ENCODE measurements at regions not wholly inside any gene's neighbourhood (a gene's known extent, or its start where the extent isn't known, plus 50 kb on each side); places are given as distances from the start of the nearest gene placed in this dataset.

- no peaks in the 10 kb centered on the region for H3K4me1 ChIP-seq (ENCODE audit: control insufficient read depth, extremely low read depth, insufficient read depth, low read length)
- no peak overlapping the region for H3K27ac ChIP-seq (ENCODE audit: insufficient read depth, low read length)
- no peaks in the 10 kb centered on the region for H3K79me2 ChIP-seq (ENCODE audit: control insufficient read depth, insufficient read depth, low read length)
- DNase-seq (ENCODE audit: low read depth in 2 of 2), result no peak
- H3K4me2 ChIP-seq (ENCODE audit: extremely low read depth, insufficient read depth, low read length), result no peak overlapping the region
- no peaks in the 10 kb centered on the region for H4K20me1 ChIP-seq (ENCODE audit: control insufficient read depth, extremely low read depth, insufficient read depth, low read length)
- no peaks in the 10 kb centered on the region for H3K36me3 ChIP-seq (ENCODE audit: control insufficient read depth, insufficient read depth, low read length)
- no peaks in the 10 kb centered on the region for H3K27me3 ChIP-seq (ENCODE audit: control insufficient read depth, insufficient read depth, low read length)
- no peak overlapping the region for H3K4me3 ChIP-seq (replicated peaks in 1 of 4; ENCODE audit: control extremely low read depth in 1 of 4, insufficient read depth in 1 of 4, low read depth in 3 of 4, low read length in 4 of 4)
- no peak overlapping the region for H3K9ac ChIP-seq (ENCODE audit: insufficient read depth, low read length)
- H3K9me3 ChIP-seq (ENCODE audit: control insufficient read depth, insufficient read depth, low read depth, low read length), result no peaks in the 10 kb centered on the region
- TF ChIP-seq CTCF (conservative IDR thresholded peaks at IDR 0.05 in 1 of 2, IDR thresholded peaks at IDR 0.05 in 1 of 2; ENCODE audit: low read depth in 1 of 2, low read length in 2 of 2), result no peak
- TF ChIP-seq EZH2 (IDR thresholded peaks at IDR 0.05; ENCODE audit: low read length, missing control alignments), result no peak
- H2AFZ ChIP-seq (ENCODE audit: low read length), result no peak overlapping the region
These were observed 72.2 kb upstream of the OTOS start for GRCh38 chr2:240212425-240213225.

DNA sequence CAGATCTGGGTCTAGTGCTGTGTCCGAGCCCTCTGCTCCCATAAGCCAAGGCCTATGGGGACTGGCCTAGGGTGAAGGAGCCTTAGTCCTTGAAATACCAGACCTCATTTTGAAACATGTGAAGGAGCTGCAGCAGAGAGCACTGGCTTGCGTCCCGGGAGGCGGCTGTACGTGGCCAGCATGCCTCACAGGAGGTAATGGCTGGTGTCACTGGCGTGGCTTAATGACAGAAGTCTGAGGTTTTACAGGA is 72.7 kb upstream of the OTOS start:
- H3K27me3 ChIP-seq (ENCODE audit: control insufficient read depth, insufficient read depth, low read length), result no peaks in the 10 kb centered on the region
- H3K36me3 ChIP-seq (ENCODE audit: control insufficient read depth, insufficient read depth, low read length), result no peaks in the 10 kb centered on the region
- no peak overlapping the region for H3K9ac ChIP-seq (ENCODE audit: insufficient read depth, low read length)
- no peaks in the 10 kb centered on the region for H3K9me3 ChIP-seq (ENCODE audit: control insufficient read depth, insufficient read depth, low read depth, low read length)
- no peak overlapping the region for H3K4me2 ChIP-seq (ENCODE audit: extremely low read depth, insufficient read depth, low read length)
- no peak for DNase-seq (ENCODE audit: low read depth in 2 of 2)
- H3K4me3 ChIP-seq (replicated peaks in 1 of 4; ENCODE audit: control extremely low read depth in 1 of 4, insufficient read depth in 1 of 4, low read depth in 3 of 4, low read length in 4 of 4), result no peak overlapping the region
- no peaks in the 10 kb centered on the region for H3K79me2 ChIP-seq (ENCODE audit: control insufficient read depth, insufficient read depth, low read length)
- no peak overlapping the region for H2AFZ ChIP-seq (ENCODE audit: low read length)
- H4K20me1 ChIP-seq (ENCODE audit: control insufficient read depth, extremely low read depth, insufficient read depth, low read length), result no peaks in the 10 kb centered on the region
- TF ChIP-seq CTCF (conservative IDR thresholded peaks at IDR 0.05 in 1 of 2, IDR thresholded peaks at IDR 0.05 in 1 of 2; ENCODE audit: low read depth in 1 of 2, low read length in 2 of 2), result no peak
- no peak for TF ChIP-seq EZH2 (IDR thresholded peaks at IDR 0.05; ENCODE audit: low read length, missing control alignments)
- H3K4me1 ChIP-seq (ENCODE audit: control insufficient read depth, extremely low read depth, insufficient read depth, low read length), result no peaks in the 10 kb centered on the region
- no peak overlapping the region for H3K27ac ChIP-seq (ENCODE audit: insufficient read depth, low read length)

DNA sequence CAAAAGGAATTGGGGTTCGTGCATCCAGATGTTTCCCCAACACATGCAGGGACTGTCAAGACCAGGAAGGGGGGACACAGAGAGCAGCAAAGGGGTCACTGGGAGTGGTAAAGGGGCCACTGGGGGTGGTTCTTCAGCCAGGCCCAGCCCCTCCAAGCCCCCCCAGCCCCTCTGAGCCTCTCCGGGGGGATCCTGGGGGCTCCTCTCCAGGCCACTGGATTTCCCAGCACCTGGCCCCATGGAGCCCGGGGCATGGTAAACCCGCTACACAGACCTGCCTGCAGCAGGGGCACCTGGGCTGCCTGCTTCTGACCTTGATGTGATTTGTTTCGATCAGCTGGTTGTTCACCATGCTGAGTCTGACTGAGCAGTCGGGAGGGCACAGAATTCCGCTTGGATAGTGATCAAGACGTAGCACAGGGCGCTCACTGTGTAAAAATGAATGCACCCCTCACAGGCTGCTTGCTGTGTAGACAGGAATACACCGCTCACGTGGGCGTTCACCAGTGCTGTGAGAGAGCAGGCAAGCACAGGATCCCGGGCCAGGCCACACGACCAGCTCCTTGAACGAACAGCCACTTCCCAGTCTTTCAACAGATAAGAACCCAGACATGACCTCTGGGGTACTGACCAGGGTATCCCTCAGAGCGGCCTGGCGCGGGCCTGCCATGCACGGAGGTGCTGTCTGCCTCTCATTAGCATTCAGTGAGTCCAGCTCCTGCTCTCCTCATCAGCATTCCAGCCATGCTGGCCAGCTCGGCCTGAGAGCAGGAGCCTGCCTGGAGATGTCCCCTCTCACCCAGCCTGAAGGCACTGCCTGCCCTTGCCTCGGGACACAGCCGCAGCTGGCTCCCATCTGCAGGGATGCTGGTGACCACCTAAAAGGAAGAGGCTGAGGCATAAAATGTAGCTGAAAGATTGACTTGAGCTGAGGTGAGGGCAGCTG is 73.3 kb upstream of the OTOS start:
- TF ChIP-seq EZH2 (IDR thresholded peaks at IDR 0.05; ENCODE audit: low read length, missing control alignments) (no peak), CTCF (conservative IDR thresholded peaks at IDR 0.05 in 1 of 2, IDR thresholded peaks at IDR 0.05 in 1 of 2; ENCODE audit: low read depth in 1 of 2, low read length in 2 of 2) (no peak)

More for the DNA sequence above, 73.3 kb upstream of the OTOS start:
- Histone ChIP-seq H2AFZ (ENCODE audit: low read length) (no peak overlapping the region), H3K79me2 (ENCODE audit: control insufficient read depth, insufficient read depth, low read length) (no peaks in the 10 kb centered on the region), H3K27me3 (ENCODE audit: control insufficient read depth, insufficient read depth, low read length) (no peaks in the 10 kb centered on the region), H3K4me3 (replicated peaks in 1 of 4; ENCODE audit: control extremely low read depth in 1 of 4, insufficient read depth in 1 of 4, low read depth in 3 of 4, low read length in 4 of 4) (no peak overlapping the region), H3K9ac (ENCODE audit: insufficient read depth, low read length) (no peak overlapping the region), H3K36me3 (ENCODE audit: control insufficient read depth, insufficient read depth, low read length) (no peaks in the 10 kb centered on the region), H4K20me1 (ENCODE audit: control insufficient read depth, extremely low read depth, insufficient read depth, low read length) (no peaks in the 10 kb centered on the region), H3K27ac (ENCODE audit: insufficient read depth, low read length) (no peak overlapping the region), H3K9me3 (ENCODE audit: control insufficient read depth, insufficient read depth, low read depth, low read length) (no peaks in the 10 kb centered on the region), H3K4me1 (ENCODE audit: control insufficient read depth, extremely low read depth, insufficient read depth, low read length) (no peaks in the 10 kb centered on the region), H3K4me2 (ENCODE audit: extremely low read depth, insufficient read depth, low read length) (no peak overlapping the region)
- DNase-seq (ENCODE audit: low read depth in 2 of 2), result no peak
